ENCODE measurements at regions not wholly inside any gene's neighbourhood (a gene's known extent, or its start where the extent isn't known, plus 50 kb on each side); places are given as distances from the start of the nearest gene placed in this dataset.

DNA sequence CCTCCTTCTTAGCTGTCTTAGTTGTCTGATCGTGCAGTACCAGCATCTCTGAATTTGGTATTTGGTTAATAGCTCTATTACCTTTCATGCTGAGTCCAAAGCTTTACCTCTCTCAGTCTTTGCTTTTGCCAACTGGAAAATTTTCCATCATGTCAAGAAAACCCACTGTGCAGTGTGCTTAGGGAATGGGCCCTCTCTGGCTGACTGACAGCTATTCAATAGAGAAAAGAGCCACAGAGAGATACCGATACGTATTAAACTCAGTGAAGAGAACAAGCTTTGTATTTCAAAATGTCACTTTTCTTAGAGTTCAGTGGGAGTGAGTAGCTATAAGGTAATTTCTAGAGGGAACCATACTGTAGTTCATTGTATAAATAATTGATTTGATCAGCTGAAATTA lies 1507.1 kb downstream of the C4orf33 start:
- no peak overlapping the region for H3K4me3 Mint-ChIP-seq
- H3K36me3 Mint-ChIP-seq (ENCODE audit: low read depth) = no peaks in the 10 kb centered on the region
- DNase-seq (no peak), ATAC-seq (ENCODE audit: low read depth) (no peak)
- H3K4me1 Mint-ChIP-seq = no peaks in the 10 kb centered on the region
- no peak overlapping the region for H3K27ac Mint-ChIP-seq
- intact Hi-C loops (cut with micrococcal nuclease) = no loop called here
- no peaks in the 10 kb centered on the region for H3K9me3 Mint-ChIP-seq
- TF ChIP-seq, protein P1, sequence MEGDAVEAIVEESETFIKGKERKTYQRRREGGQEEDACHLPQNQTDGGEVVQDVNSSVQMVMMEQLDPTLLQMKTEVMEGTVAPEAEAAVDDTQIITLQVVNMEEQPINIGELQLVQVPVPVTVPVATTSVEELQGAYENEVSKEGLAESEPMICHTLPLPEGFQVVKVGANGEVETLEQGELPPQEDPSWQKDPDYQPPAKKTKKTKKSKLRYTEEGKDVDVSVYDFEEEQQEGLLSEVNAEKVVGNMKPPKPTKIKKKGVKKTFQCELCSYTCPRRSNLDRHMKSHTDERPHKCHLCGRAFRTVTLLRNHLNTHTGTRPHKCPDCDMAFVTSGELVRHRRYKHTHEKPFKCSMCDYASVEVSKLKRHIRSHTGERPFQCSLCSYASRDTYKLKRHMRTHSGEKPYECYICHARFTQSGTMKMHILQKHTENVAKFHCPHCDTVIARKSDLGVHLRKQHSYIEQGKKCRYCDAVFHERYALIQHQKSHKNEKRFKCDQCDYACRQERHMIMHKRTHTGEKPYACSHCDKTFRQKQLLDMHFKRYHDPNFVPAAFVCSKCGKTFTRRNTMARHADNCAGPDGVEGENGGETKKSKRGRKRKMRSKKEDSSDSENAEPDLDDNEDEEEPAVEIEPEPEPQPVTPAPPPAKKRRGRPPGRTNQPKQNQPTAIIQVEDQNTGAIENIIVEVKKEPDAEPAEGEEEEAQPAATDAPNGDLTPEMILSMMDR (IDR thresholded peaks at IDR 0.05) = no peak
- CTCF ChIA-PET = no interaction called here
- POLR2A ChIA-PET = no interaction called here
- no peaks in the 10 kb centered on the region for H3K27me3 Mint-ChIP-seq

DNA sequence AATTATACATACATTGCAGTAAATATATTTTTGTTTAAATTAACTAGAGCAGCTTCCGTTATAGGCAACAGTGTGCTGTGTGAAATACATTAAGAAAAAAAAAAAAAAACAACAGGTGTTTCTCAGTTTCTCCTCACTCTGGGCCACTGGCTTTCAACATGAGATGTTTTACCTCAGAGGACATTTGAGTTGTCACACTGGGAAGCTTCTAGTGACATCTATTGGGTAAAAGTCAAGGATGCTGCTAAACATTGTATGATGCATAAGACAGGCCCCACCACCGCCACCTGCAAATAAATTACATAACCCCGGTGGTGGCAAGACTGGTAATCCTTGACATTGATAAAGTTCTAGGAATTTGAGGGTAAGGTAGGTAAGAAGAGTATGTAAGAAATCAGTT lies 1512.2 kb downstream of the C4orf33 start:
- Mint-ChIP-seq H3K27ac (no peak overlapping the region), H3K36me3 (ENCODE audit: low read depth) (no peaks in the 10 kb centered on the region), H3K27me3 (no peaks in the 10 kb centered on the region), H3K4me1 (no peaks in the 10 kb centered on the region), H3K9me3 (peaks cover 1% of the 10 kb centered on the region), H3K4me3 (no peak overlapping the region)
- DNase-seq = no peak
- no peak for ATAC-seq (ENCODE audit: low read depth)
- POLR2A ChIA-PET = no interaction called here
- intact Hi-C loops (cut with micrococcal nuclease) = no loop called here
- CTCF ChIA-PET = no interaction called here
- TF ChIP-seq, protein P1 (IDR thresholded peaks at IDR 0.05) = no peak

DNA sequence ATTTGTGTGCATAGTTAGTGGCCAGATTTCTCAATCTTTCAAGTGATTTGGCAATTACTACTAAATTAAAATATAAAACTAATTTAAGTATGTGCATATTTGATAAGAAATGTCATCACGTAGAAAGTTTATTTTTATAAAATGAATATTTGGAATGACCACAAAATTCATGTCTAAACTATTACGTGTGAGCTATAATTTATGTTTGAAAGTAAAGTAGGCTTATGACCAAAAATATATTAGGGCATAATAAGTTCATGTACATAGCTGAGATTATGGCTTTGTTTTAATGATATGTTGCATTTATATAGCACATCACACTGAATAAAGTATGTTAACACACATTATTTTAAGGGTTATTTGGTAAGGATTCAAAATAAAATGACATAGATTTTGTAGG lies 1532.6 kb downstream of the C4orf33 start:
- H3K27me3 Mint-ChIP-seq = no peaks in the 10 kb centered on the region
- POLR2A ChIA-PET = no interaction called here
- intact Hi-C loops (cut with micrococcal nuclease) = no loop called here

DNA sequence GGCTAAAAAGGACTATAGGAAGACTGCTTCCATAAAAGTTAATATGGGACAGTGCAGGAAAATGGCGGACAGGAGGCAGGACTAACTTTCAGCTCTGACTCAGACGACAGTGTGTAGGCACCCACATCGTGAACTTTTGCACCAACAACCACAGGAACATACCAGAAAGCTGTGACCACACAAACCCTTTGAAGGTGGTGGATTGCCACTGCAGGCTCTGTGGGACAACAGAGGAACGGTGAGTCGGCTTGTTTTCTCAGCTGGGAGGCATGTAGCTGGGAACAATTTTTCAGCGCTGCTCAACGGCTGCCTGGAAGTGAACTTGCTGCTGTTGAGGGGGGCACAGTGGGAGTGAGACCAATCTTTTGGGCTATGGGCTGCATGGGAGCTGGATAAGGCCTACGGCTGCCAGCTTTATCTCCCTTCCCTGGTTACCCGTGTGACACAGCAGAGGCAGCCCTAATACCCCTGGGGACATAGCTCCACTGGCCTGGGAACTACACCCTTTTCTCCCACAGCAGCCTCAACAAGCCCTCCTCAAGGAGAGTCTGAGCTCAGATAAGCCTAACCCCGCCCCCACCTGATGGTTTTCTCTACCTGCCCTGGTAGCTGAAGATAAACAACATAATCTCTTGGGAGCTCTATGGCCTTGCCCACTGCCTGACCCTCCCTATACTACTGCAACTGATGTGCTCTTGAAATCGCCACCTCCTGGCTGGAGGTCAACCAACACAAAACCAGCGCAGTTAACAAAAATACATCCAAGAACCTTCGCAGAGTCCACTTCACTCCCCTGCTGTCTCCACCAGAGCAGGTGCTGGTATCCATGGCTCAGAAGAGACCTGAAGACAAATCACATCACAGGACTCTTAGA lies 1537.0 kb downstream of the C4orf33 start:
- ATAC-seq (ENCODE audit: low read depth) (no peak), DNase-seq (no peak)
- H3K4me1 Mint-ChIP-seq = no peaks in the 10 kb centered on the region
- ChIA-PET CTCF (no interaction called here), POLR2A (no interaction called here)
- H3K4me3 Mint-ChIP-seq = no peak overlapping the region
- no peak overlapping the region for H3K27ac Mint-ChIP-seq
- no peaks in the 10 kb centered on the region for H3K27me3 Mint-ChIP-seq
- no peaks in the 10 kb centered on the region for H3K36me3 Mint-ChIP-seq (ENCODE audit: low read depth)
- H3K9me3 Mint-ChIP-seq = peaks cover 5% of the 10 kb centered on the region
- intact Hi-C loops (cut with micrococcal nuclease) = no loop called here
- TF ChIP-seq, protein P1 (IDR thresholded peaks at IDR 0.05) = no peak

More for the DNA sequence above, 1532.6 kb downstream of the C4orf33 start:
- Mint-ChIP-seq H3K4me3 (no peak overlapping the region), H3K4me1 (no peaks in the 10 kb centered on the region), H3K27ac (no peak overlapping the region), H3K36me3 (ENCODE audit: low read depth) (no peaks in the 10 kb centered on the region), H3K9me3 (peaks cover 2% of the 10 kb centered on the region)
- ATAC-seq (ENCODE audit: low read depth) = no peak
- CTCF ChIA-PET = no interaction called here
- TF ChIP-seq, protein P1 (IDR thresholded peaks at IDR 0.05) = no peak
- no peak for DNase-seq

DNA sequence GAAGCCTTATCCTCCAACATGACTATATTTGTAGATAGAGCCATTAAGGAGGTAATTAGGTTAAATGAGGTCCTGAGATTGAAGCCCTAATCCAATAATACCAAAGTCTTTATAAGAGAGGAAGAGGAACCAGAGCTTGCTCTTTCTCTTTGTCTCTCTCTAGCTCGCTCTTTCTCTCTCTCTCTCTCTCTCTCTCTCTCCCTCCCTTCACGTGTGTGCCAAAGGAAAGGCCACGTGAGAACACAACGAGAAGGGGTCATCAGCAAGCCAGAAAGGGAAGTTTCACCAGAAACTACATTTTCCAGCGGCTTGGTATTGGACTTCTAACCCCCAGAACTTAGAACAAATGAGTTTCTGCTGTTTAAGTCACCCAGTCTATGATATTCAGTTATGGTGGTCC lies 1540.5 kb downstream of the C4orf33 start:
- Mint-ChIP-seq H3K27me3 (no peaks in the 10 kb centered on the region), H3K9me3 (peaks cover 5% of the 10 kb centered on the region), H3K36me3 (ENCODE audit: low read depth) (no peaks in the 10 kb centered on the region), H3K4me3 (no peak overlapping the region), H3K27ac (no peak overlapping the region), H3K4me1 (no peaks in the 10 kb centered on the region)
- intact Hi-C loops (cut with micrococcal nuclease) = no loop called here
- ChIA-PET POLR2A (no interaction called here), CTCF (no interaction called here)
- DNase-seq = no peak
- TF ChIP-seq, protein P1 (IDR thresholded peaks at IDR 0.05) = no peak
- ATAC-seq (ENCODE audit: low read depth) = no peak

Measured in activated B cell treated with CpG ODN at 0.5 μM for 24 hours (primary cell).